ENCODE measurements at regions not wholly inside any gene's neighbourhood (a gene's known extent, or its start where the extent isn't known, plus 50 kb on each side); places are given as distances from the start of the nearest gene placed in this dataset.

GRCh38 chr2:128622371-128622770 lies 303.7 kb upstream of the HS6ST1 start:
- intact Hi-C loops (cut with micrococcal nuclease) = loop anchor here (5.0 kb wide), 2 partner anchors 100 to 105 kb away; no protein-coding TSS in a partner anchor
- peaks cover 13% of the 10 kb centered on the region for H3K4me1 Mint-ChIP-seq
- no peak for DNase-seq
- H3K27me3 Mint-ChIP-seq = peaks cover 38% of the 10 kb centered on the region
- no peak overlapping the region for H3K27ac Mint-ChIP-seq
- H3K4me3 Mint-ChIP-seq = no peak overlapping the region
- no peaks in the 10 kb centered on the region for H3K9me3 Mint-ChIP-seq
- no peaks in the 10 kb centered on the region for H3K36me3 Mint-ChIP-seq (ENCODE audit: low read depth)

DNA sequence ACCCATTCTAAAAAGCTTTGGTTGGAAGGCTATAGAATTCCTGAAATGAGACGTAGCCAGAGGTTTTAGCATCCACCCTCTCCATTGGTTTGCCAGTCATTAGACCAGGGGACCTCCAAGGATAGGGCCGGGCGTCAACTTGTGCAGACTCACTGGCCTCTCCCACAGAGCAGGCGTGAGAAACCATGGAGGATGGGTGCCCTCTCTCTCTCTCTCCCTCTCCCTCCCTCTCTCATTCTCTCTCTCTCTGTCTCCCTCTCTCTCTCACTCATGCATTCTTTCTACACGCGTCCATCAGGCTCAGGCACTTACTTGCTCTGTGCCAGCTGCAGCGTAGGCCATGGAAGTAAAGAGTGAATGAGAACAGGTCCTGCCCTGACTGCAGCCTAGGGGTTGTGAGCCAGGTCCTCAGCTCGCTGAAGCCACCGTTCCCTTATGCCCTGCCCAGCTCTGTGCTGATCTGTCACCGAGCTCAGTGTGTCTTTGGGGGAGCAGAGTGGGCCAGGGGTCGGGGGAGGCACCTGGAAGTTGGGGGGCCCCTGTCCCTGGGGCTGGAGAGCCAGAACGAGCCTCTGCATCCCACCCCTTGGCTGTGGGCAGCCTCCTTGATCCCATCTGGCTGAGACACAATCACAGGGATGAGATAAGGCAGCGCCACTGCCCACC lies 304.4 kb upstream of the HS6ST1 start:
- Mint-ChIP-seq H3K4me3 (no peak overlapping the region), H3K9me3 (no peaks in the 10 kb centered on the region), H3K36me3 (ENCODE audit: low read depth) (no peaks in the 10 kb centered on the region), H3K4me1 (peaks cover 13% of the 10 kb centered on the region), H3K27ac (no peak overlapping the region), H3K27me3 (peaks cover 43% of the 10 kb centered on the region)
- intact Hi-C loops (cut with micrococcal nuclease) = loop anchor here (5.0 kb wide), 2 partner anchors 101 to 104 kb away; no protein-coding TSS in a partner anchor
- DNase-seq = no peak

GRCh38 chr2:128623776-128624761 lies 305.4 kb upstream of the HS6ST1 start:
- peak overlapping the region; percentile 58 for H3K4me3 Mint-ChIP-seq

DNA sequence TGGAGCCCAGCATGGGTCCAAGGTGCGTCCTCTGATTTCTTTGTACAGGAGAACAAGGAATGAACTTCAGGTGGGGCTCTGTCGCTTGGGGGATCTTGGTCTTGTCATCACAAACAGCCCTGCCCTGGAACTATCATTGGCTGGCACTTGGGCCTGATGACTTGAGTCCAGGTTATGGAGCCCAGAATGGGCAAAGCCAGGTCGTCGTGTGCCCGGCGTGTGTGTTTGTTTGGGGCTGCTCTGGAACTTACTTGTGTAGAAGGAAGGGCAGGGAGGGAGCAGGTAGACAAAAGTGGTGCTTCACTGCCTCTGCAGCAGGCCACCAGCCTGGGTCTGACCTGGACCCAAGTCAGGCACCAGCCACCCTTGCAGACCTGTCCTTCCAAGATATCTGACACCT lies 306.3 kb upstream of the HS6ST1 start:
- Mint-ChIP-seq H3K36me3 (ENCODE audit: low read depth) (no peaks in the 10 kb centered on the region), H3K4me1 (peaks cover 13% of the 10 kb centered on the region), H3K27me3 (peaks cover 49% of the 10 kb centered on the region), H3K4me3 (no peak overlapping the region), H3K9me3 (no peaks in the 10 kb centered on the region), H3K27ac (no peak overlapping the region)
- intact Hi-C loops (cut with micrococcal nuclease) = loop anchor here (5.0 kb wide), 2 partner anchors 102 to 103 kb away; no protein-coding TSS in a partner anchor
- no peak for DNase-seq

More at GRCh38 chr2:128623776-128624761, 305.4 kb upstream of the HS6ST1 start:
- no peaks in the 10 kb centered on the region for H3K36me3 Mint-ChIP-seq (ENCODE audit: low read depth)
- peaks cover 13% of the 10 kb centered on the region for H3K4me1 Mint-ChIP-seq
- intact Hi-C loops (cut with micrococcal nuclease) = loop anchor here (5.0 kb wide), 2 partner anchors 102 to 103 kb away; no protein-coding TSS in a partner anchor
- DNase-seq = peak; percentile 79
- no peaks in the 10 kb centered on the region for H3K9me3 Mint-ChIP-seq
- no peak overlapping the region for H3K27ac Mint-ChIP-seq
- H3K27me3 Mint-ChIP-seq = peaks cover 44% of the 10 kb centered on the region

DNA sequence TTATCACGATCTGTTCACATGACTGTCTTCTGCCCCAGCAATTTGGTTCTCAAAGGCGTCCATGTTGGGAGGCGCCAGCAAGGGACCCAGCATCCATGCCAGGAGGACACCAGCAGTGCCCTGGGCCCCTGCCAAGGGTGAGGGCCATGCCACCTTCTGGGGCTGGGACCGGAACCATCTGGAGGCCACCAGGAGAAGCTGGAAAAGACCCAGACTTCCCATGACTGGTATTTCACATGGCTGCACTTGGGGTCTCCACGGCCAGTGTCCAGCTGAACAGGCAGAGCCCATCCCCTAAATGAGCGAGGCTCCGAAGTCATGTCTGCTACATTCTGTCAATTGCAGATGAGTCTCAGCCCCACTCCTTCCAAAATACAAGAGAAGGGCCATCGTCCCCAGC lies 306.8 kb upstream of the HS6ST1 start:
- intact Hi-C loops (cut with micrococcal nuclease) = no loop called here
- H3K9me3 Mint-ChIP-seq = no peaks in the 10 kb centered on the region
- peaks cover 13% of the 10 kb centered on the region for H3K4me1 Mint-ChIP-seq
- H3K27me3 Mint-ChIP-seq = peaks cover 49% of the 10 kb centered on the region
- H3K4me3 Mint-ChIP-seq = no peak overlapping the region
- H3K36me3 Mint-ChIP-seq (ENCODE audit: low read depth) = no peaks in the 10 kb centered on the region
- DNase-seq = no peak
- H3K27ac Mint-ChIP-seq = no peak overlapping the region

- no peak for DNase-seq
- Mint-ChIP-seq H3K36me3 (ENCODE audit: low read depth) (no peaks in the 10 kb centered on the region), H3K9me3 (no peaks in the 10 kb centered on the region), H3K4me3 (no peak overlapping the region), H3K27ac (no peak overlapping the region), H3K27me3 (peaks cover 52% of the 10 kb centered on the region), H3K4me1 (peaks cover 13% of the 10 kb centered on the region)
- intact Hi-C loops (cut with micrococcal nuclease) = no loop called here
Measured at GRCh38 chr2:128625963-128626759, 307.5 kb upstream of the HS6ST1 start.

DNA sequence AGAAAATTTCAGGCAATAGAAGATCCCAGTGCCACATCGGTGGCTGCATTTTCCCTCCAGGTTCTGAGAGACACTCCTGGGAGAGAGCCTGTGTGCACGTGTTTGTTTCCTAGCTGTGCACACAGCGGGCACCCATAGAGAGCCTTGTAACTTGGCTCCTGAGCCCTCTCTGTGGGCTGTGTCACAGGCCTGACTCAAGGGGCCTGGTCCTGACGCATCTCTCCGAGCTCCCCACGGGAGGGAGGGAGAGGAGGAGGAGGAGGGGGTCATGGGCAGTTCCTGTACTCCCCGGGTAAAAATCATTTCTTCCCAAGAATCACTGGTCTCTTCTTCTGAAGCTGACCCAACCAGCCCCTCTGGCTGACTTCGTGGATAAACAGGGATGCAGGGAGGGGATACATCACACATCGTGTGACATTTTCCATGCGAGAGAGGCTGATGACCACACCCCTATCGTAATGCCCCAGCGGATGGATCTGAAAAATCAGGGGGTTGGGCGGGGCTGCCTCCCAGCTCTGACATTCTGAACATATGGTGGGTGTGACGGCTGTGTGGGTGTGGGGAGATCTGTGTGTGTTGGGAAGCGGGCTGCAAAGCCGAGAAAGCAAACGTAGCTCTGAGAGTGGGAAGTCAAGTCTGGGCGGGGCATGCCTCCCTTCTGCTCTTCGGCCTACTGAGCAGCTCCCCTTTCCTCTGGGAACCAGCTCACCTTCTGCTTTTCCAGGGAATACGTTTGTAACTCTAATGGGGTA lies 308.3 kb upstream of the HS6ST1 start:
- intact Hi-C loops (cut with micrococcal nuclease) = no loop called here
- no peak overlapping the region for H3K27ac Mint-ChIP-seq
- peaks cover 13% of the 10 kb centered on the region for H3K4me1 Mint-ChIP-seq
- no peak overlapping the region for H3K4me3 Mint-ChIP-seq
- H3K36me3 Mint-ChIP-seq (ENCODE audit: low read depth) = no peaks in the 10 kb centered on the region
- DNase-seq = no peak
- H3K27me3 Mint-ChIP-seq = peaks cover 51% of the 10 kb centered on the region
- H3K9me3 Mint-ChIP-seq = no peaks in the 10 kb centered on the region

DNA sequence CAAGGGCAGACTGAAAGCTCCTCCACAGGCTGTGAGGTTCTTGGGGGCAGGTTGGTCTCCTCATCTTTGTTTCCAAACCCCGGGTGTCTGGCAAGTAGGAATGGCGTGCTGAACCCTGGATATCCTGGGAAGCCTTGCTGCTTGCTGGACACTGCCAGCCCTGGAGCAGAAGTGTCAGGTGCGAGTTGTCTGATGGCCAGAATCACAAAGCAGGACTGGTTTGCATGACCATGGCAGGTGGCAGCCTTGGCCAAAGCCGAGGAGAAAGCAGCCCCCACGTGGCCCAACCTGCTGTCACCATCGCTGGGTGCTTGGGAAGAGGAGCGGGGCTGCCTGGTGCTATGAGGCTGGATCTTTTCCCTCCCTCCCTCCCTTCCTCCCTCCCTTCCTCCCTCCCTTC lies 309.5 kb upstream of the HS6ST1 start:
- Mint-ChIP-seq H3K36me3 (ENCODE audit: low read depth) (no peaks in the 10 kb centered on the region), H3K27me3 (peaks cover 53% of the 10 kb centered on the region)

GRCh38 chr2:128628996-128629395 lies 310.3 kb upstream of the HS6ST1 start:
- no peak for DNase-seq
- Mint-ChIP-seq H3K4me1 (peaks cover 7% of the 10 kb centered on the region), H3K9me3 (no peaks in the 10 kb centered on the region), H3K27ac (no peak overlapping the region), H3K36me3 (ENCODE audit: low read depth) (no peaks in the 10 kb centered on the region), H3K4me3 (no peak overlapping the region), H3K27me3 (peaks cover 54% of the 10 kb centered on the region)
- intact Hi-C loops (cut with micrococcal nuclease) = no loop called here

More for the DNA sequence above, 309.5 kb upstream of the HS6ST1 start:
- Mint-ChIP-seq H3K9me3 (no peaks in the 10 kb centered on the region), H3K4me1 (peaks cover 11% of the 10 kb centered on the region), H3K27ac (no peak overlapping the region), H3K4me3 (no peak overlapping the region)
- intact Hi-C loops (cut with micrococcal nuclease) = no loop called here
- no peak for DNase-seq

DNA sequence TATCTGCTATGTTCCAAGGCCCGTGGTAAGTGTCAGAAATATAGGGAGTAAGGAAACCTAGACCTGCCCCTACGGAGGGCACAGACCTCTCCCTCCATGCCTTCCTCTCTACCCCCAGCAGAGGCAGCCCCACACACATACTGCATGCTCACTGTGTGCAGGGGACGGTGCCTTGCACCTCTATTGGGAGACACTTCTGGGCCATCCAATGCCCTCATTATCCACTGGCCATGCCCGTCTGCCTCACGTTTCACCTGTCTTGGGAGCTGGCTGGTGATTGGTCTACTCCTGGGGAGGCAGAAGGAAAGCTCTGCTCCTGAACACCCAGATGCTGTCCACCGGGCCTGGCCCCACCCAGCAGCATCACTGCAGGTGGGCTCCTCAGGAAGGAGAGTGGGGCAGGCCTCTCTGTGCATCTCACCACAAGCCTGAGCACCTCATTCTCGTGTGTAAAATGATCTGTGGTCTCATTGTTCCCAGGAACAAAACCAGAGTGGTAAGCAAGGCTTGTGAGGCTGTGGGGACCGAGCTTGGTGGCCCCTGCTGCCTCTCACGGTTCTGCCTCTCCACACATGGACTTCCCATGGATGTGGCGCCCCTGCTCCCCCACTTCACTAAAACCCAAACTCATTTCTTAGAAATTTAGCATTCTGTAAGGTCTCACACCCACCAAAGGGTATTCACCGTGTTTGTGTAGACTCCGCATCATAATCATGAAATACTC lies 312.5 kb upstream of the HS6ST1 start:
- no peak overlapping the region for H3K4me3 Mint-ChIP-seq
- DNase-seq = no peak
- no peaks in the 10 kb centered on the region for H3K36me3 Mint-ChIP-seq (ENCODE audit: low read depth)
- H3K9me3 Mint-ChIP-seq = no peaks in the 10 kb centered on the region
- intact Hi-C loops (cut with micrococcal nuclease) = no loop called here
- H3K27me3 Mint-ChIP-seq = peaks cover 39% of the 10 kb centered on the region
- H3K4me1 Mint-ChIP-seq = no peaks in the 10 kb centered on the region
- no peak overlapping the region for H3K27ac Mint-ChIP-seq

GRCh38 chr2:128631698-128632500 lies 313.2 kb upstream of the HS6ST1 start:
- intact Hi-C loops (cut with micrococcal nuclease) = no loop called here
- peaks cover 34% of the 10 kb centered on the region for H3K27me3 Mint-ChIP-seq
- no peak overlapping the region for H3K4me3 Mint-ChIP-seq
- H3K9me3 Mint-ChIP-seq = no peaks in the 10 kb centered on the region
- no peak for DNase-seq
- no peaks in the 10 kb centered on the region for H3K4me1 Mint-ChIP-seq
- H3K36me3 Mint-ChIP-seq (ENCODE audit: low read depth) = no peaks in the 10 kb centered on the region
- no peak overlapping the region for H3K27ac Mint-ChIP-seq

DNA sequence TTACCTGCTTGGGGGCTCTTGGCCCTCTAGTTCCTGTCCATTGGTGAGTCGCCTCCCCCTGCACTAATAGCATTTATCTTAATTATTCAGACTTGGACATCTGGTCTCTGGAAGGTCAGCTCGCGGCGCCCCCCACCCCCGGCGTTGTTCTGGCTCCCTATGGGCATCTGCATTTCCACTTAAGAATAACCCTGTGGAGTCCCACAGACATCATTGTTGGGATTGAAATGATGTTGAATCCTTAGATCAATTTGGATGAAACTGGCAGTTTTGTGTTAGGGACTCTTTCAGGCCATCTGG lies 313.8 kb upstream of the HS6ST1 start:
- Mint-ChIP-seq H3K9me3 (no peaks in the 10 kb centered on the region), H3K4me3 (no peak overlapping the region), H3K36me3 (ENCODE audit: low read depth) (no peaks in the 10 kb centered on the region), H3K27me3 (peaks cover 34% of the 10 kb centered on the region), H3K27ac (no peak overlapping the region), H3K4me1 (no peaks in the 10 kb centered on the region)
- no peak for DNase-seq
- intact Hi-C loops (cut with micrococcal nuclease) = no loop called here
